Stimulated activated effector memory CD8-positive, alpha-beta T cell treated with anti-CD3 and anti-CD28 coated beads, Interleukin-12 subunit alpha, Interleukin-12 subunit beta, amount 100 ng/mL, for 72 hours (primary cell): ENCODE measurements at regions not wholly inside any gene's neighbourhood (a gene's known extent, or its start where the extent isn't known, plus 50 kb on each side); places are given as distances from the start of the nearest gene placed in this dataset.

Experiments
- ATAC-seq: fragments of 150-1000 bp; cut with Tn5 transposase; 2 replicates; pipeline ENCODE4 v1.10.0; 2021
- DNase-seq, 2 donors: peaks; one replicate each; pipeline ENCODE4 v3.0.0; 2021 to 2022; ENCODE audit warnings: low spot score in 2 of 2
- H3K27ac Mint-ChIP-seq: one replicate; pipeline ENCODE4 v1.8.0; 2022; ENCODE audit warnings: mild to moderate bottlenecking, mixed read lengths
- H3K36me3 Mint-ChIP-seq: one replicate; pipeline ENCODE4 v1.8.0; 2022; ENCODE audit warnings: mild to moderate bottlenecking, mixed read lengths
- H3K4me1 Mint-ChIP-seq: one replicate; pipeline ENCODE4 v1.8.0; 2022; ENCODE audit warnings: mixed read lengths
- H3K4me3 Mint-ChIP-seq: one replicate; pipeline ENCODE4 v1.8.0; 2022; ENCODE audit warnings: mild to moderate bottlenecking, mixed read lengths
- H3K9me3 Mint-ChIP-seq: one replicate; pipeline ENCODE4 v1.8.0; 2022; ENCODE audit warnings: mixed read lengths

DNA sequence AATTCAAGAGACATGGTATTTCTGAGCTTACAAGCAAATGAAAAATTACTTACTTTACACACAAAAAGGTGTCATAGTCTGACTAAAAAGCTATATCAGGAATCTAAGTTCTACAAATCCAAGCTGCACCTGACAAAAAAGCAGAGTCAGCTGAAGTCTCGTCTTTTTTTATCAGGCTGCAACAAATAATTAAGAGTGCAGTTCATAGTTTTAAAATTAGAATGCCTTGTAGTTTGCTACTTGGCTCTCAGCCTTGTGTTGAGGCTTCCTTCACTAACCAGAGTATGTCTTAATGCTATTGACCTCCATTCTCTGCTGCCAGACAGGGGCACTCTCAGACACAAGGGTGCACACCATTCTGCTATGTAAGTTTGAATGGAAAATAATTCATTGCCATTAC is 940.7 kb downstream of the PCDH7 start:
- ATAC-seq: no peak
- H3K4me1 Mint-ChIP-seq: no peaks in the 10 kb centered on the region
- no peak overlapping the region for H3K4me3 Mint-ChIP-seq
- H3K27ac Mint-ChIP-seq: no peak overlapping the region
- no peaks in the 10 kb centered on the region for H3K36me3 Mint-ChIP-seq
- peaks cover 6% of the 10 kb centered on the region for H3K9me3 Mint-ChIP-seq
- no peak for DNase-seq

- Mint-ChIP-seq H3K4me3 (no peak overlapping the region), H3K27ac (no peak overlapping the region), H3K9me3 (peaks cover 9% of the 10 kb centered on the region), H3K4me1 (no peaks in the 10 kb centered on the region), H3K36me3 (no peaks in the 10 kb centered on the region)
- DNase-seq (no peak), ATAC-seq (no peak)
Measured at GRCh38 chr4:31662951-31663350, 942.8 kb downstream of the PCDH7 start.

- no peaks in the 10 kb centered on the region for H3K36me3 Mint-ChIP-seq
- no peak overlapping the region for H3K4me3 Mint-ChIP-seq
- H3K4me1 Mint-ChIP-seq: no peaks in the 10 kb centered on the region
- H3K27ac Mint-ChIP-seq: no peak overlapping the region
- DNase-seq: no peak
- no peak for ATAC-seq
- H3K9me3 Mint-ChIP-seq: peaks cover 15% of the 10 kb centered on the region
Measured at GRCh38 chr4:31667686-31668085, 947.5 kb downstream of the PCDH7 start.

- H3K4me1 Mint-ChIP-seq: no peaks in the 10 kb centered on the region
- no peak overlapping the region for H3K4me3 Mint-ChIP-seq
- H3K36me3 Mint-ChIP-seq: no peaks in the 10 kb centered on the region
- ATAC-seq: no peak
- no peak for DNase-seq
- H3K9me3 Mint-ChIP-seq: peaks cover 16% of the 10 kb centered on the region
- no peak overlapping the region for H3K27ac Mint-ChIP-seq
Measured at GRCh38 chr4:31674313-31674947, 954.3 kb downstream of the PCDH7 start.

- no peaks in the 10 kb centered on the region for H3K36me3 Mint-ChIP-seq
- ATAC-seq: no peak
- no peak overlapping the region for H3K27ac Mint-ChIP-seq
- no peak for DNase-seq
- peaks cover 11% of the 10 kb centered on the region for H3K9me3 Mint-ChIP-seq
- H3K4me3 Mint-ChIP-seq: no peak overlapping the region
- H3K4me1 Mint-ChIP-seq: no peaks in the 10 kb centered on the region
Measured at GRCh38 chr4:31678356-31678755, 958.2 kb downstream of the PCDH7 start.

DNA sequence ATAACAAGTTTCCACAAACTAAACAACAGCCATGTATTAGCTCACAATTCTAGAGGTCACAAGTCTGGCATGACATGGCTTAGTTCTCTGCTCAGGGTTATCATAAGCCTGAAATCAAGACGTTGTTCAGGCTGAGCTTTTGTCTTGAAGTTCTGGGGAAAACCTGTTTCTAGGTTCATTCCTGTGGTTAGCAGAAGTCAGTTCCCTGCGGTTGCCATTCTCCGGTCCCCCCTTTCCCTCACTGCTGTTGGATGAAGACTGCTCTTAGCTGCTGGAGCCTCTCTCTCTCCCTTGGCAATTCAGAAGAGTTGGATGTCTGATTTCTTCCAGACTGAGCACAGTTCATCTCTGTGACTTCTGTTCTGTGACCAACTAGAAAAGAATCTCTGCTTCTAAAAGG is 962.6 kb downstream of the PCDH7 start:
- no peak overlapping the region for H3K4me3 Mint-ChIP-seq
- ATAC-seq (no peak), DNase-seq (no peak)
- H3K27ac Mint-ChIP-seq: no peak overlapping the region
- H3K36me3 Mint-ChIP-seq: no peaks in the 10 kb centered on the region
- H3K4me1 Mint-ChIP-seq: no peaks in the 10 kb centered on the region
- no peaks in the 10 kb centered on the region for H3K9me3 Mint-ChIP-seq

GRCh38 chr4:31687717-31688342 is 967.7 kb downstream of the PCDH7 start:
- Mint-ChIP-seq H3K4me3 (no peak overlapping the region), H3K36me3 (no peaks in the 10 kb centered on the region), H3K4me1 (no peaks in the 10 kb centered on the region), H3K27ac (no peak overlapping the region), H3K9me3 (peaks cover 7% of the 10 kb centered on the region)
- ATAC-seq (no peak), DNase-seq (no peak)

DNA sequence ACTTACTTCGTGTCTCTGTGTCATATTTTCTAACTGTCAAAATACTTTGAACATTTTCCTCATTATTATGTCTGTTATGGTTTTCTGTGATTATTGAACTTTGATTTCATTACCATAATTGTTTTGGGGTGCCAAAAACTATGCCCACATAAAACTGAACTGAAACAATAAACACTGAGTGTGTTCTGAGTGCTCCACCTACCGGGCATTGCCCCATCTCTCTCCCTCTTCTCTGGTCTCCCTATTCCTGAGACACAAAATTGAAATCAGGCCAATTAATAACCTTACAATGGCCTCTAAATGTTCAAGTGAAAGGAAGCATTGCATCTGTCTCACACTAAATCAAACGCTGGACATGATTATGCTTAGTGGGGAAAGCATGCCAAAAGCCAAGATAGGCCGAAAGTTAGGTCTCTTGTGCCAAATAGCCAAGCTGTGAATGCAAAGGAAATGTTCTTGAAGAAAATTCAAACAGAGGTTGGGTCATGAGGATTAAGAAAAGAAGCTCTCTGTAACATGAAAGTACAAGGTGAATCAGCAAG is 972.3 kb downstream of the PCDH7 start:
- DNase-seq (no peak), ATAC-seq (no peak)
- Mint-ChIP-seq H3K36me3 (no peaks in the 10 kb centered on the region), H3K27ac (no peak overlapping the region), H3K9me3 (peaks cover 15% of the 10 kb centered on the region), H3K4me1 (no peaks in the 10 kb centered on the region), H3K4me3 (no peak overlapping the region)

GRCh38 chr4:31701256-31701655 is 981.1 kb downstream of the PCDH7 start:
- no peak overlapping the region for H3K27ac Mint-ChIP-seq

DNA sequence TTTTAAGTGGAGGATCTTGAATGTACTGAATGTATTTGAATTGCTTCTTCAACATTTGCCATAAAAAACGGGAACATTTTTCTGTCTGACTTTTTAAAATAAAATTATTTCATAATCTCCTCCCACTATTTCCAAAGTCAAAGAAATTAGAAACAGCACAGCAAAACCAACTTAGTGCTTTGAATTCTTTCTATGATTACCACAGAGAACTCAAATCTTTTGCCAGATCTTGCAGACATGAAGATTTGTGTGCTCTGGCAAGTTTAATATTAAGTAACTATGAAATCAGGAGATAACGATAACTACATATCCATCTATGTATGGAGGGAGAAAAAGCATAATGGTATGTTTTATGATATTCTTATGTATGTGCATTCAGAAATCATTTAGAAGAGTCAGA is 982.2 kb downstream of the PCDH7 start:
- H3K4me3 Mint-ChIP-seq: no peak overlapping the region
- H3K4me1 Mint-ChIP-seq: no peaks in the 10 kb centered on the region
- no peak overlapping the region for H3K27ac Mint-ChIP-seq
- no peak for DNase-seq
- no peaks in the 10 kb centered on the region for H3K36me3 Mint-ChIP-seq
- H3K9me3 Mint-ChIP-seq: peaks cover 15% of the 10 kb centered on the region
- no peak for ATAC-seq

More at GRCh38 chr4:31701256-31701655, 981.1 kb downstream of the PCDH7 start:
- no peaks in the 10 kb centered on the region for H3K4me1 Mint-ChIP-seq
- ATAC-seq: no peak
- no peak for DNase-seq
- no peak overlapping the region for H3K4me3 Mint-ChIP-seq
- H3K9me3 Mint-ChIP-seq: peaks cover 15% of the 10 kb centered on the region
- no peaks in the 10 kb centered on the region for H3K36me3 Mint-ChIP-seq

DNA sequence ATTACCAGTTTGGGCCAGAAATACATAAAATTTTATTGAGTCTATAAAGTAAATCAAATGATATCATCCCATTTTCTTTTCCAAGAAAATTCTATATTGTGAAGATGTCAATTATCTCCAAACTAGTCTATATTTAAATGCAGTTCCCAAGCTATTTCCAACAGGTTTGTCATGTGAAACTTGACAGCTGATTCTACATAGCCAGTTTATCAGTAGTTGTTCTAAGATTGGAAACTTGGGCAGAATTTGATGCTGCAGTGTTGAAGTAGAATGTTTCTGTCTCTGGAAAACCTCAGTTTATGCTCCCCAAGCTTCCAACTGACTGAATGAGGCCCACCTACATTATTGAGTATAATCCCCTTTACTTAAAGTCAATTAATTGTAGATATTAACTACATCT is 994.1 kb downstream of the PCDH7 start:
- H3K27ac Mint-ChIP-seq: no peak overlapping the region
- ATAC-seq (no peak), DNase-seq (no peak)
- no peaks in the 10 kb centered on the region for H3K4me1 Mint-ChIP-seq
- peaks cover 19% of the 10 kb centered on the region for H3K9me3 Mint-ChIP-seq
- no peaks in the 10 kb centered on the region for H3K36me3 Mint-ChIP-seq
- H3K4me3 Mint-ChIP-seq: no peak overlapping the region

- no peaks in the 10 kb centered on the region for H3K4me1 Mint-ChIP-seq
- peaks cover 22% of the 10 kb centered on the region for H3K9me3 Mint-ChIP-seq
- H3K36me3 Mint-ChIP-seq: no peaks in the 10 kb centered on the region
- no peak overlapping the region for H3K4me3 Mint-ChIP-seq
- H3K27ac Mint-ChIP-seq: no peak overlapping the region
- DNase-seq (no peak), ATAC-seq (no peak)
Measured at GRCh38 chr4:31715302-31715701, 995.1 kb downstream of the PCDH7 start.

DNA sequence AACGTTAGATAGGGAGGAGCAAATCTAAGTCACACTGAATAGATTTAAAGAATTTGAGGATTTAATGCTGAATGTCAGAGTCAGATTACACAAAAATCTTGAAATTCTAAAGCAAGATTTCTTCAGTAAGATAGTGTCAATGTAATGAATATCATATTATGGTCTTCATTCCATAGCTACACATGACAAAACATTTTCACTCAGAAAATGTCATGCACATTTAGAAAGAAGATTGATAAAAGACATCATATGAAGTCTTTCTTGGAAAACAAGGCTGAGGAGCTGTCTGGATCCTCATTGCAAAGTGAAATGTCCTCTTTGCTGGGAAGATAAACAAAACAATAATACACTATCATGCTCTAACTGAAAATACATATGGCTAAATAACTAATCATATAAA is 1006.9 kb downstream of the PCDH7 start:
- no peak overlapping the region for H3K4me3 Mint-ChIP-seq
- H3K4me1 Mint-ChIP-seq: no peaks in the 10 kb centered on the region
- H3K36me3 Mint-ChIP-seq: no peaks in the 10 kb centered on the region
- peaks cover 7% of the 10 kb centered on the region for H3K9me3 Mint-ChIP-seq
- H3K27ac Mint-ChIP-seq: no peak overlapping the region
- DNase-seq: no peak
- ATAC-seq: no peak

- Mint-ChIP-seq H3K36me3 (no peaks in the 10 kb centered on the region), H3K4me1 (no peaks in the 10 kb centered on the region), H3K9me3 (peaks cover 8% of the 10 kb centered on the region), H3K4me3 (no peak overlapping the region), H3K27ac (no peak overlapping the region)
- DNase-seq: no peak
- no peak for ATAC-seq
Measured at GRCh38 chr4:31735004-31735403, 1014.8 kb downstream of the PCDH7 start.

- Mint-ChIP-seq H3K9me3 (peaks cover 4% of the 10 kb centered on the region), H3K4me3 (no peak overlapping the region), H3K36me3 (no peaks in the 10 kb centered on the region), H3K27ac (no peak overlapping the region), H3K4me1 (no peaks in the 10 kb centered on the region)
- DNase-seq (no peak), ATAC-seq (no peak)
Measured at GRCh38 chr4:31737419-31737818, 1017.2 kb downstream of the PCDH7 start.

DNA sequence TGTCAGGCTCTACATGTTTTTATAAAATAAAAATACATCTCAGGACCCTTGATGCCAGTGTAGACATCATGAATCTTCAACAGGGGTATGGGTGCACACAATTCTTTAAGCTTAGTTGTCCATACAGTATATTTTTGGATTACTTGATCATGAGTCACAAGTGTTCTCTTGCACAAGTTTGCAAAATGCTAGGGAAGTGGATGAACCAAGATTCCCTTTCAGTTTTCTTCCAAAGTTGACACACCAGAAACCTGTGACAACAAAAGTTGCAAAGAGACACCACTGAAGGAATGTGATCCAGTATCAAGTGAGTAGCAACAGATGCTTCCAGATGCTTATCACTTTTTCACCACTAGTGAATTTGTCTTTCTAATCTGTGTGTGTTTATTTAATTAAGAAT is 1021.2 kb downstream of the PCDH7 start:
- DNase-seq (no peak), ATAC-seq (no peak)
- Mint-ChIP-seq H3K9me3 (peaks cover 3% of the 10 kb centered on the region), H3K4me3 (no peak overlapping the region), H3K27ac (no peak overlapping the region), H3K4me1 (no peaks in the 10 kb centered on the region), H3K36me3 (no peaks in the 10 kb centered on the region)
